SK-N-SH (cell line): ENCODE measurements at regions not wholly inside any gene's neighbourhood (a gene's known extent, or its start where the extent isn't known, plus 50 kb on each side); places are given as distances from the start of the nearest gene placed in this dataset.

Experiments
- CTCF ChIA-PET: fragments of 300-600, 350-600 bp; formaldehyde crosslinking; extraction: SDS; loops from one replicate; lab custom pipeline; 2021; lab: Yijun Ruan, JAX
- POLR2A ChIA-PET: fragments of 350-600 bp; sonication (Branson Sonifier 250); formaldehyde crosslinking; extraction: SDS; loops from one replicate; lab custom pipeline; 2020; ENCODE audit warnings: antibody characterized with exemption, inconsistent platforms; lab: Yijun Ruan, JAX
- DNase-seq: peaks from one replicate; pipeline ENCODE4 v3.0.0; 2012
- H2AFZ ChIP-seq: fragments of 200-600 bp; sonication (generic); 2 replicates; pipeline ENCODE4 v1.8.1; 2016; ENCODE audit warnings: antibody characterized with exemption, mild to moderate bottlenecking, low read depth
- H3F3A ChIP-seq: fragments of 200-600 bp; sonication (generic); replicated peaks from 2 replicates; pipeline ENCODE3; 2016; ENCODE audit warnings: antibody characterized with exemption, mild to moderate bottlenecking; ENCODE audit not compliant: insufficient read depth
- H3K27ac ChIP-seq, 2 experiments: fragments of 200-500 bp in 1 of 2; fragments of 200-600 bp in 1 of 2; sonication (Bioruptor generic) in 1 of 2; sonication (generic), shearing (Covaris generic) in 1 of 2; 2 replicates each; pipeline versions ENCODE4 v1.5.1 to v1.6.1; 2014 to 2016; ENCODE audit warnings: low read depth in 2 of 2, inconsistent platforms in 1 of 2, low read length in 1 of 2, mild to moderate bottlenecking in 1 of 2, mixed read lengths in 1 of 2
- H3K27me3 ChIP-seq: fragments of 200-600 bp; sonication (generic), shearing (Covaris generic); 2 replicates; pipeline ENCODE4 v1.6.1; 2016; ENCODE audit warnings: mixed run types; ENCODE audit not compliant: insufficient read depth
- H3K36me3 ChIP-seq, 2 experiments: fragments of 200-500 bp in 1 of 2; fragments of 200-600 bp in 1 of 2; sonication (Bioruptor generic) in 1 of 2; sonication (generic) in 1 of 2; replicated peaks in 1 of 2; 2 replicates each; pipeline versions ENCODE3 to v1.5.1; 2014 to 2016; ENCODE audit warnings: low read length in 1 of 2, mild to moderate bottlenecking in 1 of 2; ENCODE audit not compliant: insufficient read depth in 2 of 2, control insufficient read depth in 1 of 2
- H3K4me1 ChIP-seq, 2 experiments: fragments of 200-500 bp in 1 of 2; fragments of 200-600 bp in 1 of 2; sonication (Bioruptor generic) in 1 of 2; sonication (generic), shearing (Covaris generic) in 1 of 2; 2 replicates each; pipeline versions ENCODE4 v1.5.1 to v1.6.1; 2014 to 2016; ENCODE audit warnings: low read depth in 1 of 2, low read length in 1 of 2, mixed run types in 1 of 2; ENCODE audit not compliant: insufficient read depth in 2 of 2, control insufficient read depth in 1 of 2
- H3K4me2 ChIP-seq: fragments of 200-600 bp; sonication (generic), shearing (Covaris generic); 2 replicates; pipeline ENCODE4 v1.6.1; 2017; ENCODE audit warnings: mixed run types
- H3K4me3 ChIP-seq, 2 experiments: fragments of 200-500 bp in 1 of 2; fragments of 200-600 bp in 1 of 2; sonication (Bioruptor generic) in 1 of 2; sonication (generic), shearing (Covaris generic) in 1 of 2; 2 replicates each; pipeline versions ENCODE4 v1.5.1 to v1.8.1; 2014 to 2016; ENCODE audit warnings: low read depth in 2 of 2, inconsistent platforms in 1 of 2, low read length in 1 of 2, mild to moderate bottlenecking in 1 of 2, mixed read lengths in 1 of 2, moderate library complexity in 1 of 2
- H3K79me2 ChIP-seq: fragments of 200-600 bp; sonication (generic); 2 replicates; pipeline ENCODE4 v1.8.1; 2017; ENCODE audit warnings: mild to moderate bottlenecking; ENCODE audit not compliant: insufficient read depth
- H3K9ac ChIP-seq: fragments of 200-600 bp; sonication (generic); 2 replicates; pipeline ENCODE4 v1.6.1; 2017; ENCODE audit warnings: mixed run types
- H3K9me2 ChIP-seq: fragments of 200-600 bp; sonication (generic); 2 replicates; pipeline ENCODE4 v1.6.1; 2017; ENCODE audit warnings: mixed run types
- H3K9me3 ChIP-seq: fragments of 200-600 bp; sonication (generic); 2 replicates; pipeline ENCODE4 v1.6.1; 2017; ENCODE audit warnings: mixed run types, mild to moderate bottlenecking, moderate library complexity
- H4K20me1 ChIP-seq: fragments of 200-600 bp; sonication (generic); 2 replicates; pipeline ENCODE4 v1.6.1; 2017; ENCODE audit warnings: mild to moderate bottlenecking, mixed run types; ENCODE audit not compliant: insufficient read depth
- EZH2phosphoT487 ChIP-seq: fragments of 200-600 bp; sonication (generic); IDR thresholded peaks from 2 replicates; pipeline ENCODE4 v1.6.1; 2017; ENCODE audit warnings: low read depth, mixed run types, mild to moderate bottlenecking, antibody characterized with exemption, moderate library complexity, borderline replicate concordance
- FOXJ3 ChIP-seq: sonication (generic); formaldehyde crosslinking; IDR thresholded peaks from 2 replicates; pipeline ENCODE4 v1.5.1; 2020; ENCODE audit warnings: mild to moderate bottlenecking, missing genetic modification reagents
- GABPA ChIP-seq: IDR thresholded peaks from 2 replicates; pipeline ENCODE4 v1.4.0; 2012; ENCODE audit warnings: low read depth, mild to moderate bottlenecking
- GATA2 ChIP-seq: sonication (generic); formaldehyde crosslinking; IDR thresholded peaks from 2 replicates; pipeline ENCODE4 v1.5.0; 2020; ENCODE audit warnings: mild to moderate bottlenecking, missing genetic modification reagents
- JUND ChIP-seq: IDR thresholded peaks from 2 replicates; pipeline ENCODE4 v1.4.0; 2012
- NFIC ChIP-seq: IDR thresholded peaks from 2 replicates; pipeline ENCODE4 v1.4.0; 2012; ENCODE audit warnings: borderline replicate concordance
- NRF1 ChIP-seq: IDR thresholded peaks from 2 replicates; pipeline ENCODE4 v1.6.1; 2012; ENCODE audit warnings: low read depth, mild to moderate bottlenecking, low read length
- PBX3 ChIP-seq: IDR thresholded peaks from 2 replicates; pipeline ENCODE4; 2012
- REST ChIP-seq: IDR thresholded peaks from 2 replicates; pipeline ENCODE4 v1.6.1; 2012; ENCODE audit warnings: mild to moderate bottlenecking, low read depth, low read length, moderate library complexity
- RFX5 ChIP-seq: IDR thresholded peaks from 2 replicates; pipeline ENCODE4 v1.6.1; 2012; ENCODE audit warnings: mild to moderate bottlenecking, improper control_type of control experiment, low read length
- RXRA ChIP-seq: IDR thresholded peaks from 2 replicates; pipeline ENCODE4 v1.4.0; 2012; ENCODE audit warnings: low read depth, mild to moderate bottlenecking, borderline replicate concordance
- SMC3 ChIP-seq: IDR thresholded peaks from 2 replicates; pipeline ENCODE4 v1.6.1; 2012; ENCODE audit warnings: low read depth, low read length, improper control_type of control experiment
- TAF1 ChIP-seq: IDR thresholded peaks from 2 replicates; pipeline ENCODE4 v1.6.1; 2012; ENCODE audit warnings: low read depth, mild to moderate bottlenecking, low read length, moderate library complexity, borderline replicate concordance
- USF1 ChIP-seq: IDR thresholded peaks from 2 replicates; pipeline ENCODE4 v1.4.0; 2012; ENCODE audit warnings: low read depth, borderline replicate concordance
- YY1 ChIP-seq: IDR thresholded peaks from 2 replicates; pipeline ENCODE4 v1.4.0; 2012; ENCODE audit warnings: low read depth, mild to moderate bottlenecking
- WGBS: methylation state at CpG from one replicate; pipeline ENCODE4 v1.1.6; 2017; ENCODE audit warnings: low lambda C conversion rate; 5-methylcytosine and 5-hydroxymethylcytosine counted together
- TF ChIP-seq, protein P1 (sequence below): IDR thresholded peaks from 2 replicates; pipeline ENCODE4 v1.4.0; 2012; ENCODE audit warnings: low read depth, borderline replicate concordance

DNA sequence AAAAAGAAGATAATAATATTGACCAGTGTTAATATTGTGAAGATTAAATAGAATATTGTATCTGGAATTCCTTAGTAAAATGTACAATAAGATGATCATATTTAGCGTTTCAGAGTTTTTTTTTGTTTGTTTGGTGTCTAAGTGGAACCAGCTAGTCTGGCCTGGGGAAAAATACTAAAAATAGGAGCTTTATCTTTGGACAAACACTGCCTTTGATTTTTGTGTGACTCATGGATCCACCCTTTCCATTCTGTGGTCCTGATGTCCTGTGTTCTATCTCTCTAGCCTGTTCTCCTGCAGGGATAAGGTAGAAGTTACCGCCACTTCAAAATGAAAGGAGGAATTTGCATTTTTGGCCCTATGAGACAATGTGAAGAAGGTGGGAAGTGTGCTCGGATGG lies 79.7 kb upstream of the CRBN start:
- Histone ChIP-seq H2AFZ (no peak overlapping the region), H3K27me3 (no peaks in the 10 kb centered on the region), H3K27ac (no peak overlapping the region), H4K20me1 (no peaks in the 10 kb centered on the region), H3K79me2 (no peaks in the 10 kb centered on the region), H3F3A (no peaks in the 10 kb centered on the region), H3K36me3 (no peaks in the 10 kb centered on the region), H3K4me3 (no peak overlapping the region), H3K4me2 (no peak overlapping the region), H3K9ac (no peak overlapping the region), H3K4me1 (no peaks in the 10 kb centered on the region), H3K9me3 (no peaks in the 10 kb centered on the region), H3K9me2 (no peaks in the 10 kb centered on the region)
- ChIA-PET CTCF (no interaction called here), POLR2A (no interaction called here)
- TF ChIP-seq TAF1 (no peak), SMC3 (no peak), RXRA (no peak), YY1 (no peak), RFX5 (no peak), NRF1 (no peak), JUND (no peak)
- 5% methylated on average over 3 of the region's 3 CpGs for WGBS
- DNase-seq = no peak

DNA sequence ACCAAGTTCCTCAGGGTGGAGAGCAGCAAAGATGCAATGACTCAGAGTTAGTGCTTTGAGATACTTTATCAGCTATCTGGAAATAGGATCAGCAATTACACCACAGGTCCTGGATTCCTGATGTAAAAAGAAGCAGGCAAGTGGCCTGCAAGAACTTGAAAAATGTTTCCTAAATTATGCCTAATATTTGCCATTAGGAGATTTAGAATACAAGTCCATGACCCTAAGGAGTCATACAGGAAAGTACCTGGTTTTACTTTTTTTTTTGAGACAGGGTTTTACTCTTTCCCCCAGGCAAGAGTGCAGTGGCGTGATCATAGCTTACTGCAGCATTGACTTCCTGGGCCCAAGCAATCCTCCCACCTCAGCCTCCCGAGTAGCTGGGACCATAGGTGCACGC lies 78.8 kb upstream of the CRBN start:
- H3K4me3 ChIP-seq = no peak overlapping the region
- H3K9ac ChIP-seq = no peak overlapping the region
- no peaks in the 10 kb centered on the region for H3K9me3 ChIP-seq
- no peaks in the 10 kb centered on the region for H3K9me2 ChIP-seq
- POLR2A ChIA-PET = no interaction called here
- DNase-seq = no peak
- CTCF ChIA-PET = no interaction called here
- no peak overlapping the region for H3K27ac ChIP-seq
- no peaks in the 10 kb centered on the region for H3K4me1 ChIP-seq
- H2AFZ ChIP-seq = no peak overlapping the region
- no peaks in the 10 kb centered on the region for H3K79me2 ChIP-seq
- no peaks in the 10 kb centered on the region for H3K27me3 ChIP-seq
- H3K4me2 ChIP-seq = no peak overlapping the region
- WGBS = 0% methylated on average over 3 of the region's 3 CpGs
- H3K36me3 ChIP-seq = no peaks in the 10 kb centered on the region
- TF ChIP-seq GATA2 (no peak), JUND (no peak), FOXJ3 (CRISPR knock-in tag) (no peak)
- TF ChIP-seq, all 33 proteins: peak for 0
- no peaks in the 10 kb centered on the region for H4K20me1 ChIP-seq
- H3F3A ChIP-seq = no peaks in the 10 kb centered on the region

DNA sequence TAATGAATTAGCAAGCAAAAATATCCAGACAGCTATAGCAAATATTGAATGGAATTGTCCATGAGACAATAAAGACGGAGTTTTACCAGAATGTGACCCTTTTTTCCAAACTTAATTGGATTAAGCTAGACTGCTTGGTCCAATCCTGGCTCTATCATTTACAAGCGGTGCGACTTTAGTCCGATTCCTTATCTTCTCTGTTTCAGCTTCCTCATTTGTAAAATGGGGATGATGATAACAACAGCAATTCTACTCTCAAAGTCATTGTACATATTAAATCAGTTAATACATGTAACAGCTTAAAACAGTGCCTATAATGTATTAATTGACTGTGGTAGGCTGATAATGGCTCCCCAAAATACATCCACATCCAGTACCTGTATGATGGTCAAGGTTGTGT lies 62.1 kb upstream of the CRBN start:
- WGBS = 0% methylated on average over 4 of the region's 4 CpGs
- Histone ChIP-seq H3K4me3 (no peak overlapping the region), H3K27me3 (no peaks in the 10 kb centered on the region), H3K27ac (no peak overlapping the region), H3K36me3 (no peaks in the 10 kb centered on the region), H4K20me1 (no peaks in the 10 kb centered on the region), H3K4me2 (no peak overlapping the region), H3K9me3 (no peaks in the 10 kb centered on the region), H2AFZ (no peak overlapping the region), H3K9ac (no peak overlapping the region), H3K79me2 (no peaks in the 10 kb centered on the region), H3K4me1 (no peaks in the 10 kb centered on the region), H3F3A (no peaks in the 10 kb centered on the region), H3K9me2 (no peaks in the 10 kb centered on the region)
- no peak for DNase-seq
- ChIA-PET CTCF (no interaction called here), POLR2A (no interaction called here)
- TF ChIP-seq EZH2phosphoT487 (no peak), YY1 (no peak), USF1 (no peak), REST (no peak), NFIC (no peak), FOXJ3 (CRISPR knock-in tag) (no peak), PBX3 (no peak), GABPA (no peak), TAF1 (no peak)
- TF ChIP-seq, protein P1, sequence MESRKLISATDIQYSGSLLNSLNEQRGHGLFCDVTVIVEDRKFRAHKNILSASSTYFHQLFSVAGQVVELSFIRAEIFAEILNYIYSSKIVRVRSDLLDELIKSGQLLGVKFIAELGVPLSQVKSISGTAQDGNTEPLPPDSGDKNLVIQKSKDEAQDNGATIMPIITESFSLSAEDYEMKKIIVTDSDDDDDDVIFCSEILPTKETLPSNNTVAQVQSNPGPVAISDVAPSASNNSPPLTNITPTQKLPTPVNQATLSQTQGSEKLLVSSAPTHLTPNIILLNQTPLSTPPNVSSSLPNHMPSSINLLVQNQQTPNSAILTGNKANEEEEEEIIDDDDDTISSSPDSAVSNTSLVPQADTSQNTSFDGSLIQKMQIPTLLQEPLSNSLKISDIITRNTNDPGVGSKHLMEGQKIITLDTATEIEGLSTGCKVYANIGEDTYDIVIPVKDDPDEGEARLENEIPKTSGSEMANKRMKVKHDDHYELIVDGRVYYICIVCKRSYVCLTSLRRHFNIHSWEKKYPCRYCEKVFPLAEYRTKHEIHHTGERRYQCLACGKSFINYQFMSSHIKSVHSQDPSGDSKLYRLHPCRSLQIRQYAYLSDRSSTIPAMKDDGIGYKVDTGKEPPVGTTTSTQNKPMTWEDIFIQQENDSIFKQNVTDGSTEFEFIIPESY = no peak
